Skin of body (tissue), 1 donor: ENCODE measurements at regions not wholly inside any gene's neighbourhood (a gene's known extent, or its start where the extent isn't known, plus 50 kb on each side); places are given as distances from the start of the nearest gene placed in this dataset.
"Not testable (repeated sequence)": the region's sequence is repeated elsewhere in the genome, so short reads cannot be mapped to it uniquely, and the experiment has no call there.

Source experiments
- DNase-seq: peaks from one replicate; lab custom pipeline; 2025; lab: John Stamatoyannopoulos, UW

- no peak for DNase-seq
Measured at GRCh38 chr3:180414157-180414556, 187.8 kb upstream of the TTC14 start.

GRCh38 chr3:180416111-180416594 is 185.8 kb upstream of the TTC14 start:
- no peak for DNase-seq

- no peak for DNase-seq
Measured at GRCh38 chr3:180417241-180417640, 184.7 kb upstream of the TTC14 start.

- no peak for DNase-seq
Measured at GRCh38 chr3:180420016-180420415, 181.9 kb upstream of the TTC14 start.

- DNase-seq, result no peak
Measured at GRCh38 chr3:180420804-180421203, 181.2 kb upstream of the TTC14 start.

- no peak for DNase-seq
Measured at GRCh38 chr3:180421221-180421620, 180.7 kb upstream of the TTC14 start.

- no peak for DNase-seq
Measured at GRCh38 chr3:180421721-180422120, 180.2 kb upstream of the TTC14 start.

GRCh38 chr3:180424305-180424704 is 177.7 kb upstream of the TTC14 start:
- DNase-seq, result not testable (repeated sequence)

GRCh38 chr3:180430896-180431295 is 171.1 kb upstream of the TTC14 start:
- DNase-seq, result no peak

- DNase-seq, result no peak
Measured at GRCh38 chr3:180433152-180433551, 168.8 kb upstream of the TTC14 start.

GRCh38 chr3:180447136-180447535 is 154.8 kb upstream of the TTC14 start:
- DNase-seq, result no peak

GRCh38 chr3:180448407-180448806 is 153.6 kb upstream of the TTC14 start:
- DNase-seq, result not testable (repeated sequence)

GRCh38 chr3:180457225-180457624 is 144.7 kb upstream of the TTC14 start:
- no peak for DNase-seq

- no peak for DNase-seq
Measured at GRCh38 chr3:180466401-180467011, 135.5 kb upstream of the TTC14 start.

GRCh38 chr3:180467177-180467576 is 134.8 kb upstream of the TTC14 start:
- no peak for DNase-seq

- DNase-seq, result no peak
Measured at GRCh38 chr3:180469149-180469548, 132.8 kb upstream of the TTC14 start.

- DNase-seq, result no peak
Measured at GRCh38 chr3:180478695-180479094, 123.3 kb upstream of the TTC14 start.

GRCh38 chr3:180492047-180492446 is 109.9 kb upstream of the TTC14 start:
- DNase-seq, result no peak

GRCh38 chr3:180496995-180497394 is 105.0 kb upstream of the TTC14 start:
- DNase-seq, result no peak

GRCh38 chr3:180516368-180516767 is 85.6 kb upstream of the TTC14 start:
- DNase-seq, result no peak

- DNase-seq, result no peak
Measured at GRCh38 chr3:180523040-180523439, 78.9 kb upstream of the TTC14 start.

- DNase-seq, result no peak
Measured at GRCh38 chr3:180528843-180529242, 73.1 kb upstream of the TTC14 start.

GRCh38 chr3:180529778-180530177 is 72.2 kb upstream of the TTC14 start:
- DNase-seq, result no peak

- no peak for DNase-seq
Measured at GRCh38 chr3:180530276-180530675, 71.7 kb upstream of the TTC14 start.
